Endothelial cell of umbilical vein (primary cell): ENCODE measurements at regions not wholly inside any gene's neighbourhood (a gene's known extent, or its start where the extent isn't known, plus 50 kb on each side); places are given as distances from the start of the nearest gene placed in this dataset.

ENCODE experiments used
- BruUV-seq: library from RNA; stranded (reverse); fragments of 400-500 nt; replicated peaks from 2 replicates; lab custom pipeline; 2021; lab: Mats Ljungman, UMichigan
- CTCF ChIA-PET: fragments of 300-600, 350-600 bp; sonication (Branson Sonifier 250); formaldehyde crosslinking; loops from one replicate; lab custom pipeline; 2021; ENCODE audit warnings: antibody characterized with exemption, inconsistent platforms; lab: Charles Lee
- POLR2A ChIA-PET: fragments of 300-600, 350-600 bp; sonication (Branson Sonifier 250); formaldehyde crosslinking; loops from one replicate; lab custom pipeline; 2021; ENCODE audit warnings: antibody characterized with exemption, inconsistent platforms; lab: Charles Lee
- DNase-seq: peaks from one replicate; pipeline ENCODE4 v3.0.0-alpha.2; 2011; ENCODE audit warnings: low read depth, low spot score
- FAIRE-seq: peaks from 2 replicates; lab custom pipeline; 2011; peaks lifted over from hg19 to GRCh38; lab: Jason Lieb, UNC
- H2AFZ ChIP-seq: 2 replicates; pipeline ENCODE4 v1.6.0; 2012; ENCODE audit warnings: low read depth, low read length, control low read depth, inconsistent platforms
- H3K27ac ChIP-seq: 2 replicates; pipeline ENCODE4 v1.5.1; 2011; ENCODE audit warnings: low read depth, mild to moderate bottlenecking, control low read depth, low read length, moderate library complexity; ENCODE audit not compliant: insufficient read depth
- H3K27me3 ChIP-seq, 2 experiments: 2 replicates each; pipeline versions ENCODE4 v1.6.0 to v1.6.1; 2011; ENCODE audit warnings: low read length in 2 of 2, mixed read lengths in 1 of 2; ENCODE audit not compliant: control insufficient read depth in 2 of 2, insufficient read depth in 2 of 2
- H3K36me3 ChIP-seq, 2 experiments: 2 replicates in 1 of 2; 3 replicates in 1 of 2; pipeline ENCODE4 v1.5.1; 2011; ENCODE audit warnings: low read length in 2 of 2, mild to moderate bottlenecking in 1 of 2, moderate library complexity in 1 of 2; ENCODE audit not compliant: control insufficient read depth in 2 of 2, insufficient read depth in 2 of 2; ENCODE audit errors: extremely low read depth in 1 of 2
- H3K4me1 ChIP-seq: 3 replicates; pipeline ENCODE4 v1.5.1; 2011; ENCODE audit warnings: mild to moderate bottlenecking, low read length; ENCODE audit not compliant: control insufficient read depth, insufficient read depth; ENCODE audit errors: extremely low read depth
- H3K4me2 ChIP-seq: 2 replicates; pipeline ENCODE4 v1.6.1; 2011; ENCODE audit warnings: low read length, control low read depth, mixed read lengths; ENCODE audit not compliant: insufficient read depth
- H3K4me3 ChIP-seq, 3 experiments: fragments of 200-600 bp in 1 of 3; sonication (generic), shearing (Covaris generic) in 1 of 3; replicated peaks in 1 of 3; 2 replicates each; pipeline ENCODE4 v1.5.1; 2011 to 2016; ENCODE audit warnings: control low read depth in 3 of 3, low read length in 3 of 3, mild to moderate bottlenecking in 2 of 3, inconsistent platforms in 1 of 3, low read depth in 1 of 3, moderate library complexity in 1 of 3; ENCODE audit not compliant: insufficient read depth in 1 of 3
- H3K79me2 ChIP-seq: 2 replicates; pipeline ENCODE4 v1.6.0; 2012; ENCODE audit warnings: low read length, inconsistent platforms; ENCODE audit not compliant: control insufficient read depth, insufficient read depth
- H3K9ac ChIP-seq: replicated peaks from 2 replicates; pipeline ENCODE3; 2011; ENCODE audit warnings: low read length, control low read depth; ENCODE audit not compliant: insufficient read depth; ENCODE audit errors: extremely low read depth
- H3K9me1 ChIP-seq: replicated peaks from 3 replicates; pipeline ENCODE4 v1.6.0; 2011; ENCODE audit warnings: mild to moderate bottlenecking, low read length; ENCODE audit not compliant: control insufficient read depth, insufficient read depth; ENCODE audit errors: extremely low read depth
- H3K9me3 ChIP-seq: replicated peaks from 2 replicates; pipeline ENCODE4 v1.5.1; 2012; ENCODE audit warnings: low read length, inconsistent platforms; ENCODE audit not compliant: control insufficient read depth, insufficient read depth
- H4K20me1 ChIP-seq: replicated peaks from 2 replicates; pipeline ENCODE3; 2011; ENCODE audit warnings: mild to moderate bottlenecking, low read length; ENCODE audit not compliant: control insufficient read depth, insufficient read depth; ENCODE audit errors: extremely low read depth
- FOS ChIP-seq: IDR thresholded peaks from 2 replicates; pipeline ENCODE4 v1.6.1; 2011; ENCODE audit warnings: mild to moderate bottlenecking, low read length, moderate library complexity, borderline replicate concordance; ENCODE audit not compliant: insufficient read depth
- JUN ChIP-seq: IDR thresholded peaks from 2 replicates; pipeline ENCODE4 v1.6.1; 2011; ENCODE audit warnings: borderline replicate concordance, low read depth; ENCODE audit not compliant: insufficient read length, insufficient read depth
- POLR2AphosphoS5 ChIP-seq: IDR thresholded peaks from 2 replicates; pipeline ENCODE4 v1.6.1; 2012; ENCODE audit warnings: low read depth, mild to moderate bottlenecking, control low read depth, low read length, moderate library complexity; ENCODE audit not compliant: insufficient read depth
- dilution Hi-C: fragments of 300-500 bp; cut with MboI; formaldehyde crosslinking; loops from one replicate; pipeline ENCODE4 v1.15.0; 2019; ENCODE audit warnings: low sequenced_read_pairs; ENCODE audit not compliant: extremely low pct_ligation_motif_present
- intact Hi-C: fragments of 100-400 bp; cut with micrococcal nuclease; formaldehyde crosslinking; loops from one replicate; pipeline ENCODE4 v1.10.0; 2022
- TF ChIP-seq, protein P1 (sequence below), 2 donors: IDR thresholded peaks; 1 replicate in 1 of 2; 2 replicates in 1 of 2; pipeline ENCODE4 v1.5.1; 2011; ENCODE audit warnings: low read length in 2 of 2, mild to moderate bottlenecking in 2 of 2, moderate library complexity in 2 of 2, control low read depth in 1 of 2, inconsistent platforms in 1 of 2, low read depth in 1 of 2; ENCODE audit not compliant: insufficient read depth in 1 of 2; ENCODE audit errors: extremely low read depth in 1 of 2

DNA sequence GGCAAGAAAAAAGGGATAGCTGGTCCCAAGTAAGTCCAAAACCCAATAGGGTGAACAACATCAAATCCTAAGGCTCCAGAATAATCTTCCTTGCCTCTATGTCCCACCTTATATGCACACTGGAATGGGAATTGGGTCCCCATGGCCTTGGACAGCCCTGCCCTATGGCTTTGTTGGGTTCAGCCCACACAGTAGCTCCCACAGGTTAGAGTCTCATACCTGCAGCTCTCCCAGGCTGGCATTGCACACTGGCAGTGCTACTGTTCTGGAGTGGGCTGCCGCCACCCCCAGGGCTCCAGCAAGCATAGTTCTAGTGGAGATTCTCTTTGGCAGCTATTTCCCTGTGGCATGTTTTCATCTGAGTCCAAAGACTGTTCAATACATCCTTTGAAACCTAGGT is 352.4 kb upstream of the CLEC14A start:
- H3K4me3 ChIP-seq: no peak overlapping the region
- no peak for DNase-seq
- no peak overlapping the region for H2AFZ ChIP-seq
- TF ChIP-seq POLR2AphosphoS5 (no peak), JUN (no peak), FOS (no peak)
- TF ChIP-seq, protein P1, sequence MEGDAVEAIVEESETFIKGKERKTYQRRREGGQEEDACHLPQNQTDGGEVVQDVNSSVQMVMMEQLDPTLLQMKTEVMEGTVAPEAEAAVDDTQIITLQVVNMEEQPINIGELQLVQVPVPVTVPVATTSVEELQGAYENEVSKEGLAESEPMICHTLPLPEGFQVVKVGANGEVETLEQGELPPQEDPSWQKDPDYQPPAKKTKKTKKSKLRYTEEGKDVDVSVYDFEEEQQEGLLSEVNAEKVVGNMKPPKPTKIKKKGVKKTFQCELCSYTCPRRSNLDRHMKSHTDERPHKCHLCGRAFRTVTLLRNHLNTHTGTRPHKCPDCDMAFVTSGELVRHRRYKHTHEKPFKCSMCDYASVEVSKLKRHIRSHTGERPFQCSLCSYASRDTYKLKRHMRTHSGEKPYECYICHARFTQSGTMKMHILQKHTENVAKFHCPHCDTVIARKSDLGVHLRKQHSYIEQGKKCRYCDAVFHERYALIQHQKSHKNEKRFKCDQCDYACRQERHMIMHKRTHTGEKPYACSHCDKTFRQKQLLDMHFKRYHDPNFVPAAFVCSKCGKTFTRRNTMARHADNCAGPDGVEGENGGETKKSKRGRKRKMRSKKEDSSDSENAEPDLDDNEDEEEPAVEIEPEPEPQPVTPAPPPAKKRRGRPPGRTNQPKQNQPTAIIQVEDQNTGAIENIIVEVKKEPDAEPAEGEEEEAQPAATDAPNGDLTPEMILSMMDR (IDR thresholded peaks at IDR 0.05; ENCODE audit: extremely low read depth in 1 of 2, insufficient read depth in 1 of 2, low read depth in 1 of 2, low read length in 2 of 2): no peak
- intact Hi-C loops (loop anchor here (10.0 kb wide), 1 partner anchor 203 kb away; no protein-coding TSS in a partner anchor), dilution Hi-C loops (no loop called here)
- H3K27ac ChIP-seq: no peak overlapping the region
- no peak for FAIRE-seq
- H3K4me2 ChIP-seq: no peak overlapping the region
- H3K9me1 ChIP-seq: no peaks in the 10 kb centered on the region
- no peak overlapping the region for H3K9ac ChIP-seq
- H3K36me3 ChIP-seq: no peaks in the 10 kb centered on the region
- no peaks in the 10 kb centered on the region for H3K9me3 ChIP-seq
- no peaks in the 10 kb centered on the region for H4K20me1 ChIP-seq
- H3K27me3 ChIP-seq: no peaks in the 10 kb centered on the region
- no peaks in the 10 kb centered on the region for H3K79me2 ChIP-seq
- ChIA-PET CTCF (interaction anchor here (0.9 to 1.1 kb wide), 2 partner anchors 407 to 427 kb away, joined by 3 read pairs; no protein-coding TSS in a partner anchor), POLR2A (no interaction called here)
- BruUV-seq: no TSS peak
- H3K4me1 ChIP-seq: no peaks in the 10 kb centered on the region
